ENCODE measurements at regions not wholly inside any gene's neighbourhood (a gene's known extent, or its start where the extent isn't known, plus 50 kb on each side); places are given as distances from the start of the nearest gene placed in this dataset.

GRCh38 chr5:167128581-167128980 lies 1162.9 kb upstream of the WWC1 start:
- Histone ChIP-seq H3K27me3 (ENCODE audit: insufficient read depth, low read length) (no peaks in the 10 kb centered on the region), H3K9me3 (ENCODE audit: low read depth, low read length) (no peaks in the 10 kb centered on the region), H3K4me1 (ENCODE audit: insufficient read depth, low read length) (no peaks in the 10 kb centered on the region), H2AFZ (ENCODE audit: low read length) (no peak overlapping the region), H3K4me2 (ENCODE audit: insufficient read depth, low read length) (no peak overlapping the region), H3K27ac (ENCODE audit: low read depth, low read length) (no peak overlapping the region), H3K36me3 (ENCODE audit: insufficient read depth, low read length) (no peaks in the 10 kb centered on the region), H3K4me3 (ENCODE audit: insufficient read depth, low read length) (no peak overlapping the region), H4K20me1 (ENCODE audit: insufficient read depth, low read length) (no peaks in the 10 kb centered on the region), H3K79me2 (ENCODE audit: insufficient read depth, low read length) (no peaks in the 10 kb centered on the region)
- DNase-seq (ENCODE audit: insufficient read length, low spot score, missing footprints), result no peak
- no peak for TF ChIP-seq CTCF (IDR thresholded peaks at IDR 0.05; ENCODE audit: extremely low read depth, low read depth, low read length)

GRCh38 chr5:167140548-167141291 lies 1150.7 kb upstream of the WWC1 start:
- Histone ChIP-seq H3K4me2 (ENCODE audit: insufficient read depth, low read length) (no peak overlapping the region), H3K27ac (ENCODE audit: low read depth, low read length) (no peak overlapping the region), H2AFZ (ENCODE audit: low read length) (no peak overlapping the region), H3K9me3 (ENCODE audit: low read depth, low read length) (no peaks in the 10 kb centered on the region), H4K20me1 (ENCODE audit: insufficient read depth, low read length) (no peaks in the 10 kb centered on the region), H3K36me3 (ENCODE audit: insufficient read depth, low read length) (no peaks in the 10 kb centered on the region), H3K27me3 (ENCODE audit: insufficient read depth, low read length) (no peaks in the 10 kb centered on the region), H3K4me3 (ENCODE audit: insufficient read depth, low read length) (no peak overlapping the region), H3K4me1 (ENCODE audit: insufficient read depth, low read length) (no peaks in the 10 kb centered on the region), H3K79me2 (ENCODE audit: insufficient read depth, low read length) (no peaks in the 10 kb centered on the region)
- DNase-seq (ENCODE audit: insufficient read length, low spot score, missing footprints), result no peak
- no peak for TF ChIP-seq CTCF (IDR thresholded peaks at IDR 0.05; ENCODE audit: extremely low read depth, low read depth, low read length)

DNA sequence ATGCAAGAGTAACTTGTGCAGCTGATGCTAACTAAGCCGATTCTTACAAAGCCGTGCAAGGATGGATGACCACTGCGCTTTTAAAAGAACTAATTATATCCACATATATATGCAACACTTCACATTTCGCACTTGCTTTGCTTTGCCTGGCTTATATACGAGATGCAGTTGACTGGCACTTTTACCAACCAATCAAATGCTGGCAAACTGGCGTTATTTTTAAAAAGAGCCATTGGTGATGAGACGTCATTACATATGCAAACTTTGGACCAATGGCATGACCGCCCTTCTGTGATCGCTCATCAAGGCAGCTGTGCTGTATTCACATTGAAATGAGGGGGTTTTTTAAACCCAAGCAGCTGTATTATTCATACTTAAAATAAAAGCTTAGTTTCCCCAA lies 1147.7 kb upstream of the WWC1 start:
- no peaks in the 10 kb centered on the region for H3K9me3 ChIP-seq (ENCODE audit: low read depth, low read length)
- H3K27me3 ChIP-seq (ENCODE audit: insufficient read depth, low read length), result no peaks in the 10 kb centered on the region
- H4K20me1 ChIP-seq (ENCODE audit: insufficient read depth, low read length), result no peaks in the 10 kb centered on the region
- no peak overlapping the region for H2AFZ ChIP-seq (ENCODE audit: low read length)
- H3K79me2 ChIP-seq (ENCODE audit: insufficient read depth, low read length), result no peaks in the 10 kb centered on the region
- H3K36me3 ChIP-seq (ENCODE audit: insufficient read depth, low read length), result no peaks in the 10 kb centered on the region
- DNase-seq (ENCODE audit: insufficient read length, low spot score, missing footprints), result no peak
- H3K4me2 ChIP-seq (ENCODE audit: insufficient read depth, low read length), result no peak overlapping the region
- H3K4me1 ChIP-seq (ENCODE audit: insufficient read depth, low read length), result no peaks in the 10 kb centered on the region
- no peak for TF ChIP-seq CTCF (IDR thresholded peaks at IDR 0.05; ENCODE audit: extremely low read depth, low read depth, low read length)
- H3K27ac ChIP-seq (ENCODE audit: low read depth, low read length), result no peak overlapping the region
- H3K4me3 ChIP-seq (ENCODE audit: insufficient read depth, low read length), result no peak overlapping the region

DNA sequence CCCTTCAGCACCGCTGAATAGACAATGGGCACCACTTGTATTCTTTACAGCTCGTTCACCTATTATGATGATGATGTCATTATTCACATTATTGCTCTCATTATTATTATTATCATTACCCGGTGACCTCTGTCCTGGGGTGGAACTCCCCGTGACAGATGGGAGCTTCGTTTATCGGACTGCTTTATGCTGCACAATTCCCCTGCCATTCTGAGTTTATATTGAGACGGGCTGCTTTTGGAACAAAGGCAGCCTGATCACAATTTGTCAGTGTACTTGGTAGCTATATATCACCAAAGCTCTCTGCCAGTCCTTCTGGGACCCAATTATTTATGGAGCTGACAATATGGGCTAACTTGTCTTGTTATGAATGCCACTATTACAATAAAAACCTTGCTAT lies 1145.6 kb upstream of the WWC1 start:
- H3K27ac ChIP-seq (ENCODE audit: low read depth, low read length), result no peak overlapping the region
- H4K20me1 ChIP-seq (ENCODE audit: insufficient read depth, low read length), result no peaks in the 10 kb centered on the region
- no peak overlapping the region for H3K4me2 ChIP-seq (ENCODE audit: insufficient read depth, low read length)
- H3K79me2 ChIP-seq (ENCODE audit: insufficient read depth, low read length), result no peaks in the 10 kb centered on the region
- no peaks in the 10 kb centered on the region for H3K27me3 ChIP-seq (ENCODE audit: insufficient read depth, low read length)
- DNase-seq (ENCODE audit: insufficient read length, low spot score, missing footprints), result no peak
- H3K9me3 ChIP-seq (ENCODE audit: low read depth, low read length), result no peaks in the 10 kb centered on the region
- no peaks in the 10 kb centered on the region for H3K36me3 ChIP-seq (ENCODE audit: insufficient read depth, low read length)
- H3K4me1 ChIP-seq (ENCODE audit: insufficient read depth, low read length), result no peaks in the 10 kb centered on the region
- no peak overlapping the region for H2AFZ ChIP-seq (ENCODE audit: low read length)
- TF ChIP-seq CTCF (IDR thresholded peaks at IDR 0.05; ENCODE audit: extremely low read depth, low read depth, low read length), result no peak
- no peak overlapping the region for H3K4me3 ChIP-seq (ENCODE audit: insufficient read depth, low read length)
